ENCODE measurements at regions not wholly inside any gene's neighbourhood (a gene's known extent, or its start where the extent isn't known, plus 50 kb on each side); places are given as distances from the start of the nearest gene placed in this dataset.

- TF ChIP-seq CTCF (IDR thresholded peaks at IDR 0.05 in 8 of 11, conservative IDR thresholded peaks at IDR 0.05 in 3 of 11) (no peak), POLR2AphosphoS5 (IDR thresholded peaks at IDR 0.05) (no peak), POLR2A (IDR thresholded peaks at IDR 0.05) (no peak)
These were observed 368.8 kb downstream of the SPRY2 start for GRCh38 chr13:79972066-79972569.

All from spleen (tissue), 7 donors.